AG08396 (cell line): ENCODE measurements at regions not wholly inside any gene's neighbourhood (a gene's known extent, or its start where the extent isn't known, plus 50 kb on each side); places are given as distances from the start of the nearest gene placed in this dataset.

Source experiments
- DNase-seq: peaks from one replicate; pipeline ENCODE4 v3.0.0; 2012; ENCODE audit warnings: low spot score, mixed read lengths

DNA sequence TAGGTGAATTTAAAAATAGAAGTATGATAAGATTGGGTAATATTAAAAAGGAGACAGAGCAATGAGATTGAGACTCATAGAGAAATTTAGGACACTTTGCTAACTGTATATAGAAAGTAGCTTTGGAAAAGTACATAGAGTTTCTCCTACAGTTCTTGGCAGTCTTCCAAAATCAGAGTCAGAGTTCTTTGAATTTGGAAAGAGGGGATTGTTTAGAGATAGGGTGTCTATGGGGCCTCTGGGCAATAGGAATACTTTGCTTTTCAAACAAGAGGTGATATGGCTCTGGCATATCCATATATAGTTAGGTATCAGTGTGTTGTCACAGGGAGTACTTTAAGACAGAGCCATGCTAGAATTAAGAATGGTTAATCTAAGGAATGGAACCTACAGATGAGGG is 477.1 kb upstream of the KCNMB2 start:
- DNase-seq, result no peak

DNA sequence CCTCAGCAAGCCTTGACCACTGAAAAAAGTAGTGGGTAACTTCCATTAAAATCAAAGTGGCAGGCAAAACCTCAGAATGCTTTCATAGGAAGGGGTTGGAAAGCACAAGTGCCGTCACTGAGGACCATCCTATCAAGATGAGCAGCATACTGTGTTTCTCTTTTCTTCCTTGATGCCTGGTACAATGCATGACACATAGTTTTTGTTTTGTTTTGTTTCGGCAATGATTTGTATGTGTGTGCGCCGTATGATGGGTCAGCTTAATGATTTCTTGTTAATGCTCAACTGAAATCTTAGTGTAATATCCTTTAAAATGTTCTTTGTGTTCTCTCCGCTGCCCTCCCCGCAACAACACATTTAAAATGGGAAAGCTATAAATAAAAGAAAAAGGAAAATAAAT is 476.4 kb upstream of the KCNMB2 start:
- no peak for DNase-seq

DNA sequence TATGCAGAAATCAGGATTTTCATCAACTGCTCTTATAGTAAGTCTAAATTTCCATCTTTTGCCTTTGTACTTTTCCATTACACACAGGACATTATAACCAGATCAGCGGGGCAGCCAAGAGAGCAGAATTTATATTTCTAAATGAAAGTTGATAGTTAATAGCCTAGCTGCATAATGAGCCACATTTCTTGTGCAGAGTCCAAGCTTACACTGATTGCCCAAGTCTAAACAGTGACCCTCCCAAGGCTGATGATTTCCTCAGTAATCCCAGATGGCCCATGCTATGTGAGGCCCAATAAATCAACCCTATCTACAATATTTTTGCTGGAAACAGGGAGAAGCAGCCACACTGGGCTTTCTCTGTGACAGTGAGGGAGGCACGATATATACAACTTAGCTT is 475.8 kb upstream of the KCNMB2 start:
- DNase-seq, result peak; percentile 31

DNA sequence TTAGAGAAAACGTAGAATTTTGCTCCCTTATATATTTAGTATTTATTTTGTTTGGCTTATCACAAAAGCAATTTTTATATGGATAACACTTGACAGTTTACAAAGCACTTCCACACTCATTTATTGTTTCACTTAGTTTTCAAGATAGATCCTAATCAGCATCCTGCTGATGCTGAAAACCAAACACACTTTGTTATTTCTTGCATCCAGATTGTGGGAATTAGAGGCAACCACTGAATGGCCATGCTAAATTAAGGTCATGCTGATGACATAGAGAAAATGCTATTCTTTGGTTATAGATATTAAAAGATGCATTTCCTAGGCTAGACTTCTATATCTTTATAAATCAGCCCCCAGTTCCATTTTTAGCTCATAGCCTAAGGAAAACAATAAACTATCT is 474.1 kb upstream of the KCNMB2 start:
- no peak for DNase-seq

DNA sequence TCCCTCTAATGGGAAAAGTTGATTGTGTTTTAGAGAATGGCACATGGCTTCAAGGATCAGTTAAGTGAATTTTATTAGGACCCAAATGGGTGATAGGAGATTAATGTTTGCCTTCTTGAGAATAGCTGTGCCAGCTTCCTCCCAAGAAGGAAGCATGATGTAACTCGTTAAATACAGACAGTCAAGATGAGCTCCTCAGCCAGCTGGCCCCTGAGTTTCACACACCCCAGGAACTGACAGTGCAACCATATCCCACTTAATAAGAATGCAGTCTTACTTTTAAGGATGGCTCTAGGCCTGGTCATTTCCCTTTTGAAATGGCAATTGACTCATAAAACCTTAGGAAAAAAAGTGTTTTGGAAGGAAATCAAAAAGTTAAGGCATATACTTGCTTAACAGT is 472.8 kb upstream of the KCNMB2 start:
- no peak for DNase-seq

DNA sequence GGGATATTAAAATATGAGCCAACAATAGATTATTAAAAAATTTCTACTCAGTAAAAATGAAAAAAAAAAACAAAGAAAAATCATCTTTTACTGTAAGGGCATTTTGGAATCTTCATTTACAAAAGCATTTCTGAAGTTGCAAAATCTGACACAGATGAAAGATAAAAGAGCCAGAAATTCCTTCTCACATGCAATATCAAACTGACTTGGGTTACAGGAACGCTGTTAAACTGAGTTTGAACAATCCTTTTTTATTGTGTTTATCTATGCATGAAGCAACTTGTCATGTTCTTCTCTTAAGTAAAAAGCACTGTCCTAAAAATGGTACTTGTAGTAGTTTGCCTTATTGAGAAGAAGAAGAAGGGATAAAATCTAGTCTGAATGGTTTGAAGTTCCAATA is 468.5 kb upstream of the KCNMB2 start:
- no peak for DNase-seq

DNA sequence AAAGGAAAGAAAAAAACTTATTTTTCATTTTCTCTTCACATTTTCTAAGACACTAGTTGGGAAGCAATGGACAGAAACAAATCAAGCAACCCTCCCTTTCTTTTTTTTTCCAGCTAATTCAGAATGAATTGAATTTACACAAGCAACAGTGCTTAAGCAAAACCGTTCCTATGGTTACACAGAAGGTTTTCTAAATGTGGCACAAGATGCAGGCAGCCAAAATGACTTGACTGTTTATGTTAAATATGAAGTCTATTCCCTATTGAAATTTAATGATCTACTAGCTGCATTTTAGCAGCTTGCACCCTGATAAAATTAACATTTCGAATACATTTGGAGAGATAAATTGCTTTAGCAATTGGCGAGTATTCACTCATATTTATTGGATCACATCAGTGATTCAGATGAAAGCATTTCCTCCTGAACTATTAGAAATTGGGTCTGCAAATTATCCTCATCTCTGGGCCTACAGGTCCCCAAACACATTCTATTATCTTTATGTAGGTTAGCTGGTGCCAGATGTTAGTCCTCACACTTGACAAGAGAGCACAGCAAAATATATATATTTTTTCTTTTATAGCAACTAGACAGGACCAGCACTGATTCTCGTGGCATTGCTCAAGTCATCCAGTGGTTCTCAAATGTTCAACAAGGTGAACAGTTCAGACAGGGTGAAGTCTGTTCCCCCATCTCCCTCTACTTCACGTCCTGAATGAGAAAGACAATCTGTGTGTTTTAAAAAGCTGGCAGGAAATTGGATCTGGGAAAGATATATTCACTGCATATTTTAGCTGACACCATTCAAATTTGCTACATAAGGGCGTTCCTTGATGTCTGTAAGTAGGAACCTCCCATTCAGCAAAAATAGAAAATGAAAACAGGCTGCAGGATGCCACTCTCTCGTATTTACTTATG is 463.6 kb upstream of the KCNMB2 start:
- DNase-seq, result no peak

DNA sequence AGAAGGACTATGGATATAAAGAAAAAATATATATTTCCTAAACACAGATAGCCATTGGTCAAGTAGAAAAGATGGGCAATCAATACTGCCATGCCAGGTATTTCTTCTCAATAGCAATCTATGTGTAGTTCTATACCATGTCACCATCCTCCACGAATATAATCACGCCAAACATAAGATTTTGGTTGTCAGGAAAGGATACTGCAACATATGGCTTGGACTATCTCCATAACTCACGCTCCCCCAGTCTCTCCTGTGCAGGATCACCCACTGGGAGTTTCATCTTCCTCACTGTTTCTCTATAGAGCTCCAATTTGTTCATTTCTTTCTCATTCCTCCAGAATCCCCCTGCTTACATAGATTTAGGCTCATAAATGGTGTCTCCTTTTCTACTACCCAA is 462.9 kb upstream of the KCNMB2 start:
- DNase-seq, result no peak

DNA sequence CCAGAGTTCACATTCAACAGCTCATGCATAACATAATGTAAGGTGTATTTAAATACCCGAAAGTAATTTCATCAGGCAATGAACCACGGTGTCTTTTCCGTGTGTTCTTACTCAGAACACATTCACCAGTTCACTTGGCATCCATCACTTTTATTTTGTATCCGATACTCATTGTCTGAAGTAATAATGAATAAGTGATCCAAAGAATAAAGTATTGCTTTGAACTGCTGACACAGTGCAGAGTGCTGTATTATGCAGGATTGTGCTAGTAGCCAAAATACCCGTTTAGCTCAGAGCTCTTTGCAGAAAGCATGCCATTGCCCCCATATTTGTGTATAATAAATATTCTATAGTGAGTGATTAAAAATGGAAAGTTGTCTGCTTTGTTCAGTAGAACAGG is 460.9 kb upstream of the KCNMB2 start:
- DNase-seq, result no peak

DNA sequence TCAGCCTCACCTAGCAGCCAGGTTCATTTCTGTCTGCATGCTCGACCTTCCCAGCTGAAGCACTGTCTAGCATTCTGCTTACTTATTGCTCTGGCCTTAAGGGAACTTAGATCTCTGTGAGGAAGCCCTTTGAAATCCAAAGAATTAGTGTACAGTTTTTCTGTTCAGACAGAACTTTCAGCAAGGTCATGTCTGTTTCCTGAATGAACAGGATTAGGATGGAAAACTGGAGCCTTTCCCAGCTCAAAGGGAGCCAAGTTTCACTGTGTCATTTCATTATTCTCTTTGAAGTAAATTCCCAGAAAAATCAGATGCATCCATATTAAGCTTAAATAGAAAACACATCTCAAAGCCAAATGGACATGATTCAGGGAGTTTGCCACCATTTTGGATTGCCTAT is 457.3 kb upstream of the KCNMB2 start:
- DNase-seq, result no peak

DNA sequence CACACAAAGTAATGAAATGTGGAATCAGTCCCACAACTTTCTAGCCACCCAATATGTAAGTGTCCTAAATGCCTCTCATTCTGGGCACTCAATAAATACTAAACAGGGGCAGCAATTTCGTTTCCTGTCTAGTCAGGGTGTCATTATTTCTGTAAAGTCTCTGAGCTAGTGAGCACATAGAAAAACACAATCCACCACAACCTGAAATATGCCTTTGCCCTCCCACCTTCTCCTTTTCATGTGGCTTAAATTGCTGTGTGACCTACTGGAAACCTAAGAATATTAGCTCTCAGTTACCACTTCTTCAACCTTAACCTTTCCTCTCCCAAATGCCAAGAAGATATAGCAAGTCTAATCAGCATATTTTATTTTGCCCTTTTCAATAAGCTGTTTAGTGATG is 456.3 kb upstream of the KCNMB2 start:
- no peak for DNase-seq

DNA sequence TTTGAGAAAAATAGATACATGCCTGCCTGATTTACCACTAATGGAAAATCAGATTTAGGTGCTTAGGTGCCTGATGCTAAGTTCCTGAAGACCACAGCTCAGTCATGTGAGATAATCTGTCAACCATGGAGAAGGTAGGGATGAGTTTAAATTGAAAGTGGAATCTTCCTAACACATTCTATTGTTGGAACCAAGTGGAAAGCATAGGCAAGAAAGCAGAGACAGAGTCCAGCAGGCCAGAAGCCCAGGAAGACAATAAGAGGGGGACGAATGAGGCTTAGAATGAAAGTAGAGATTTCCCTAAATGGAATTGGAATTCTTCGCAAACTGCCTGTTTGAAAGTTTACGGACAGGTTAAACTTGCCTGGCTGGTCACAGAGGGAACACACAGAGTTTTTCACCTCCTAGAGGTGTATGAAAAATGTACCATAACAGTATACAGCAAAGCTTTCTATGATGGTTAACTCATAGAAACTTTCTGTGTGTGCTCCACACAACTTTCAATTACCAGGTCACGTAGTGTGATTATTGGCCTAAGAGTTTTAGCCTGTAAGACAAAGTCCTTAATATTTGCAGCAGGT is 453.8 kb upstream of the KCNMB2 start:
- DNase-seq, result no peak

DNA sequence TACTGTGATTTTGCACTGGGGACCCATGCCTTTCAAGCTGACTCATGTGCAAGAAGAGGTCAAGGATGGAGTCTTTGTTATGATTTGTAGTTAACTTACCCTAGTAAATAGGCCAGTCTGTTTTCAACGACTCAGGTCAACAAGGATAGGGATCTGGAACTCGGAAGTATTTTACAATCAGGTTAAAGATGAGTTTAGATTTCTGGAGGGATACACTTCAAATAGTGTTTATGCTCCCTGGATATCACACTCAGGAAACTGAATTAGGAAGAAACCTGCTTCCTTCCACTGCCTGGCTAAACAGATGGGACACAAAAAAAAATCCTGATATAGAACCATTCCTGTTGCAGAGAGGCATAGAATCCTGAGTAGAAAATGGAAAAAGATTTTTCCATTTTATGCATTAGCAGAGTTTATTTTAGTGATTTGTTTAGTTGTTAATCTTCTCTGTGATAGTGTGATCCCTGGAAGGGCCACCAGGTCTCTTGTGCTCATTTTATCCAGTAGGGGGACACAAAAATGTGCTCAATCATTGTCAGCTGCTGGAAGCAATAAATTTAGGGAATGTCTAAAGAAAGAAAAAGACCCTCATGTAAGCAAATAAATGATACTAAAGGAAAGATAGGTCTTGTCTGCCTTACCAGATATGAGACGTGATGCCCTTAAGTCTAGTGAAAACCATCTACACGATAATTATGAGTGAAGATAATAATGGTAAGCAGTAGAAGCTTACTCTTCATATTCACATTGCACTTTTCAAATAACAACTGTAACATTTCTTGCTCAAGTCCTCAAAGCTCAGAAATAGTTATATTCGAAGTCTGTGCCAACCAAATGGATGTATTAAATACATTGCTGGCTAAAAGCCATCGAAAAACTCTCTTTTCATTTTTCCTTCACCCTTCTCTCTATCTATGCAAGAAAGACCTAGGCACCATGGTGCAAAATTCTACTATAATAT is 452.1 kb upstream of the KCNMB2 start:
- no peak for DNase-seq

DNA sequence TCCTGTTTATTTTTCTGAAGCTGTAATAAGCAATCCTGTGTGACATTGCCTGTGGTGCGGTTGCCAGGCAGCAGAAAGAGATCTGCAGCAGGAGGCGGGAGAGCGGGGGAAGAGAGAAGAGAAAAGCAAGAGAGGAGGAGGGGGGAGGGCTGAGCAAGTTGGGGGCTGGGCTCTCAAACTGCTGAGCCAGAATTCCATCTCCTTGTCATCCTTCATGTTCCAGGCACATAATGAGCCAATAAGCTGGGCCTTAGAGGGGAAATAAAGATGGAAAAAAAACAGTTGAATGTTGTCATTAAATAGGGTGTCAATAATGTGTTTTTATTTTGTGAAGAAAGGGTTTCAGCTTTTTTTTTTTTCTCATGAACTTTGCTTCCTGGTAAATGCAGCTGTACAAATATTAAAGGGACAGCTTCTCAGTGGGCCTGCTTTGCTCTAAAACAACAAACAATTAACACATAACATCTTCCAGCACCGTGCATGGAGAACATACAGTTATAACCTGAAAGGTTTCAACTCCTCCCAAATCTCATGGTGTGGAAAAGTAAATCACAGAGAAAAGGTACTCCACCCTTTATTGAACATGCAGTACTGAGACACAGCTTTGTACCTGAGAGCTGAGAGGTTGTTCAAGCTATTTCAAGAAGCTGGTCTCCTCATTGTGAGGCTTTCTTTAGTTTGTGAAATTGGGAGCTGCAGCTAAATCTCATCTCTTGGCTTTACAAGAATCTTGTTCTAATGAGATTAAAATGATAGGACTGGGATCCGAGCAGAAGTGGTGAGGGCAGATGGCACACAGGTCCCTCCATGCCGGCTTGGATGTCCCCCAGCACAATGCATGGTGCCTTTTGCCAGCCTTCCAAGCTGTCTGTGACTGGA is 451.1 kb upstream of the KCNMB2 start:
- DNase-seq, result peak; percentile 79

DNA sequence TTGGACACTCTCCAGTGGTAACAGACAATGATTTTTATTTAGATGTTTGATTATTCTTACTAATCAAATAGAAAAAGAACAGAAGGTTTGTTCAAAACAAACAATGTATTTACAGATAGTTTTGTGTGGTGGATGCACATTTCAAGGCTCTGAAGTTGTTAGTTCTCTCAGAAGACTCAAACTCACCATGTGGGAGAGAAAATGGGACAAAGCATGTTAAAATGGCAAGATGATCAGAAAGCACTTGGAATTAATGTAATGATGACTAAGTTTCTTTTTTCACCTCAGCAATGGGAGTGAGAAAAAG is 450.5 kb upstream of the KCNMB2 start:
- DNase-seq, result no peak

DNA sequence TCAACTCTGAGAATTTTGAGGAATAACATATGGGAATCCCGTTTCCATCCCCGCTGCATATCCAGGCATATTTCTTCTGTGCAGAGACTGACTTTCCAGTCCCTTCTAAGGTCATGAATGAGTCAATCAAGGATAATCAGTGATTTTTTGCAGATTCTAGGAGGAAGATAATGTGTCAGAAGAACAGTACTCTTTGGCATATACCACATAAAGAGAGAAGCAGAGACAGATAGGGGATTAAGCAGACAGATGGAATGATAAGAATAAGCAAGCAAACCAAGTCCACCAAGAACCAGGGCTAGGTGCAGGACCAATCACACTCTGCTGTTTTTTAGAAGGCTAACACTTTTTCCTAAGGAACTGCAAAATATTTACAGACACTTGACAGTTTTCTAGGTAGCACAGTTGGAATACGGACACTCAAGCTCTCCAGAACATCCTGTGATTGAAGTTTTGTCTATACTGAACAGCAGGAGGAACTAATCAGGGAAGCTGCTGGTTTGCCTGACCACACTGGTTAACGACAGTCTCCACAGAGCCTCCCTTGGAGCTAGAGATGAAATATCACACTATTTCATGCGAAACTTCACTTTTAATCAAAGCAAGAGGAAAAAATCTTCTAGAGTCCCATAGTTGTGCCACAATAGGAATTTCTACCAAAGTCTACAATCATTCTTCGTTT is 450.0 kb upstream of the KCNMB2 start:
- no peak for DNase-seq

DNA sequence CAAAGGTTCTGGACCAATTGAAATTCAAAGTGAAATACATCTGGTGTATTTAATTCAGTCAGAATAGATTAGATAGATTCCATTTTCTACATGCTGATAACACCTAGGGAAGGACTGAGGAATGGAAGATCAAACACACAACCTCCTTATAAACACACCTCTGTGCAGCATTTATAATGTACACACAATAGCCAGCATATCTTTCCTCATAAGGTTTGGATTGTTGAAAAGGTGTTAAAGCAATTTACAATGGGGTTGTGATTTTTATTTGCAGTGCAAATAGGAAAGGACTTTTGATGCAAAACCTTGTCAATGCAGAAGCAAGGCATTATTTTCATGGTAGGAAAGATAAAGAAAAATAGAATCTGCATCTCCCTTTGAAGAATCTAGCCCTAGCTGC is 448.9 kb upstream of the KCNMB2 start:
- no peak for DNase-seq

DNA sequence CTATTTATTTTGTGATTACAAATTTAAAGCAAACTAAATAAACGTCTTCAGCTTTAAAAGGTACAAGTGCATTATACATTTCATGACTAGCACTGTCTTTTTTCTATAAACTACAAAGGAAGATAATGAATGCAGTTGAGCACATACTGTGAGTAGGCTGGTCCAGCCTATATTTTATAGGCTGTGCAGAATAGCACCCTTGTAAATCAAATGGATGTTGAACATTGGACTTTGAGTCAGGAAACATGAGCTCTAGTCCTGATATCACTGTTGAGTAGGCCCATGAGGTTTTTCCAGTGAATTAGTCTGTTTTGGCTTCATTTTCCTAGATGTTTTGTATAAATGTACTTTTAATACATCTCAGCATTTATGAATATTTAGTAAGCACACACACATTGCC is 447.3 kb upstream of the KCNMB2 start:
- DNase-seq, result no peak

DNA sequence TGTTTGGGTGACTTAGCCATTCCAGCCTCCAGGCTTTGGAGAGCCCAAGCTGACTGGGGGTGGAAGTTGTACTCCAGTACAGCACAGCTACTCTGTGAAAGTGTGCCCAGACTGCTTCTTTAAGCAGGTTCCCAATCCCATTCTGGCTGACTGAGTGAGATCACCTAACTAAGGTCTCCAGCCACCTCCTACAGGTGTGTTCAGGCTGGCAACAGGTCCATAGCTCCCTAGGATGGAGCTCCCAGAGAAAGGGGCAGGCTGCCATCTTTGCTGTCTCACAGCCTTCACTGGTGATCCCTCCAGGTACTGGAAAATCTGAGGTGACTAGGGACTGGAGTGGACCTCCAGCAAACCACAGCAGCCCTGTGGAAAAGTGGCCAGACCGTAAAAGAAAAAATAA is 445.3 kb upstream of the KCNMB2 start:
- no peak for DNase-seq

DNA sequence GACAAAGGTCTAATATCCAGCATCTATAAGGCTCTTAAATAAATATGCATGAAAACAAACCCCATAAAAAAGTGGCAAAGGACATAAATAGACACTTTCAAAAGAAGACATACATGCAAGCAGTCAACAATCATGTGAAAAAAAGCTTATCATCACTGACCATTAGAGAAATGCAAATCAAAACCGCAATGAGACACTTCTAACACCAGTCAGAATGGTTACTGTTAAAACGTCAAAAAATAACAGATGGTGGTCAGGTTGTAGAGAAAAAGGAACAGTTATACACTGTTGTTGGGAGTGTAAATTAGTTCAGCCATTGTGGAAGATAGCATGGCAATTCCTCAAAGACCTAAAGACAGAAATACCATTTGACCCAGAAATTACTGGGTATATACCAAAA is 440.7 kb upstream of the KCNMB2 start:
- DNase-seq, result no peak

DNA sequence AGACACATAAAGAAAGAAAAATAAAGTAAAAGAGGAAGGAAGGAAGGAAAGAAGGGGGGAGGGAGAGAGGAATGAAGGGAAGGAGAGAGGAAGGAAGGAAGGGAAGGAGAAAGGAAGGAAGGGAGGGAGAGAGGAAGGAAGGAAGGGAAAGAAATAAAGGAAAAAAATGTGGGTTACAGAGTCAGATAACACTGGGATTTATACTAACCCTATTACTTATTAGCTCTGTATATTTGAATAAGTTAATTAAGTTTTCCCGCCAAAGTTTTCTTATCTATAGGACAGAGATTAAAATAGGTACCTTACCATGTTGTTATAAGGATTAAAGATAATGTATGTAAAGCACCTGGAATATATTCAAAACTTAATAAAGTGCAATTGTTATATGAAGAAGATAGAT is 439.3 kb upstream of the KCNMB2 start:
- DNase-seq, result no peak
